ENCODE measurements at regions not wholly inside any gene's neighbourhood (a gene's known extent, or its start where the extent isn't known, plus 50 kb on each side); places are given as distances from the start of the nearest gene placed in this dataset.
"Not testable (repeated sequence)": the region's sequence is repeated elsewhere in the genome, so short reads cannot be mapped to it uniquely, and the experiment has no call there.

DNA sequence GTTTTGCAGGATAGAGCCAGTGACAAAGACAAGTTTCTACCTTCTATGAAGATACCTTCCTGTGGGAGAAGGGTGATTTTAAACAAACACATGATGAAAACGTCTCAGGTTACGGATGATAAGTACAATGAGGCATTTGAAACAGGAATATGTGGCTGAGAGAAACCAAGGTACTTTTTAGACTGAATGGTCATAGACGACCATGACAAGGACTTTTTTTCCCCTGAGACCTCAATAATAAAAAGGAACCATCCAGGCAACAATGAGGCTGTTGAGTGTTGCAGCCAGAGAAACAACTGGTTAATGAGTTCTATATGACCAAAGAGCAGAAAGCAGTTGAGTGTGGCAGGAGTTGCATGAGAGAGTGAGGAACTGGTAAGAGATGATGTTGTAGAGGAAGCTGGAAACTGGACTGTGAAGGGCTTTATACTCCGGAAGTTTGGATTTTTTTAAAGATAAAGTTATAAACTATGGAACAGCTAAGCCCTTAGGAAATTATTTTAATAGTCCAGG is 306.1 kb upstream of the CYRIA start:
- FAIRE-seq: no peak
- Histone ChIP-seq H3K27ac (ENCODE audit: control insufficient read depth, insufficient read depth, low read length) (no peak overlapping the region), H3K36me3 (ENCODE audit: control insufficient read depth in 2 of 2, extremely low read depth in 1 of 2, insufficient read depth in 2 of 2, low read length in 2 of 2) (no peaks in the 10 kb centered on the region), H3K27me3 (ENCODE audit: control insufficient read depth, extremely low read depth, insufficient read depth, low read length) (no peaks in the 10 kb centered on the region), H3K79me2 (ENCODE audit: control insufficient read depth, insufficient read depth, low read length) (no peaks in the 10 kb centered on the region), H4K20me1 (ENCODE audit: control insufficient read depth, extremely low read depth, insufficient read depth, low read length) (no peaks in the 10 kb centered on the region), H3K9me3 (ENCODE audit: control insufficient read depth, low read depth, low read length) (no peaks in the 10 kb centered on the region), H3K4me1 (ENCODE audit: control insufficient read depth, extremely low read depth, insufficient read depth, low read length) (no peaks in the 10 kb centered on the region), H3K9me1 (ENCODE audit: control insufficient read depth, extremely low read depth, insufficient read depth, low read length) (no peaks in the 10 kb centered on the region), H3K4me3 (ENCODE audit: control insufficient read depth in 2 of 3, extremely low read depth in 1 of 3, insufficient read depth in 2 of 3, low read depth in 1 of 3, low read length in 3 of 3) (no peak overlapping the region), H3K4me2 (ENCODE audit: control insufficient read depth, extremely low read depth, insufficient read depth, low read depth, low read length) (no peak overlapping the region), H2AFZ (ENCODE audit: control insufficient read depth, low read length) (no peak overlapping the region), H3K9ac (ENCODE audit: control insufficient read depth, extremely low read depth, insufficient read depth, low read length) (no peak overlapping the region)
- no peak for DNase-seq (ENCODE audit: low read depth, low spot score)
- dilution Hi-C loops (cut with MboI; ENCODE audit: extremely low pct_ligation_motif_present, low sequenced_read_pairs): no loop called here
- TF ChIP-seq, protein P1, sequence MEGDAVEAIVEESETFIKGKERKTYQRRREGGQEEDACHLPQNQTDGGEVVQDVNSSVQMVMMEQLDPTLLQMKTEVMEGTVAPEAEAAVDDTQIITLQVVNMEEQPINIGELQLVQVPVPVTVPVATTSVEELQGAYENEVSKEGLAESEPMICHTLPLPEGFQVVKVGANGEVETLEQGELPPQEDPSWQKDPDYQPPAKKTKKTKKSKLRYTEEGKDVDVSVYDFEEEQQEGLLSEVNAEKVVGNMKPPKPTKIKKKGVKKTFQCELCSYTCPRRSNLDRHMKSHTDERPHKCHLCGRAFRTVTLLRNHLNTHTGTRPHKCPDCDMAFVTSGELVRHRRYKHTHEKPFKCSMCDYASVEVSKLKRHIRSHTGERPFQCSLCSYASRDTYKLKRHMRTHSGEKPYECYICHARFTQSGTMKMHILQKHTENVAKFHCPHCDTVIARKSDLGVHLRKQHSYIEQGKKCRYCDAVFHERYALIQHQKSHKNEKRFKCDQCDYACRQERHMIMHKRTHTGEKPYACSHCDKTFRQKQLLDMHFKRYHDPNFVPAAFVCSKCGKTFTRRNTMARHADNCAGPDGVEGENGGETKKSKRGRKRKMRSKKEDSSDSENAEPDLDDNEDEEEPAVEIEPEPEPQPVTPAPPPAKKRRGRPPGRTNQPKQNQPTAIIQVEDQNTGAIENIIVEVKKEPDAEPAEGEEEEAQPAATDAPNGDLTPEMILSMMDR (optimal IDR thresholded peaks at IDR 0.05 in 1 of 3, IDR thresholded peaks at IDR 0.05 in 1 of 3, conservative IDR thresholded peaks at IDR 0.05 in 1 of 3; ENCODE audit: extremely low read depth in 1 of 3, insufficient read depth in 2 of 3, low read length in 3 of 3): no peak
- no peak for TF ChIP-seq EZH2 (IDR thresholded peaks at IDR 0.05; ENCODE audit: low read length)

DNA sequence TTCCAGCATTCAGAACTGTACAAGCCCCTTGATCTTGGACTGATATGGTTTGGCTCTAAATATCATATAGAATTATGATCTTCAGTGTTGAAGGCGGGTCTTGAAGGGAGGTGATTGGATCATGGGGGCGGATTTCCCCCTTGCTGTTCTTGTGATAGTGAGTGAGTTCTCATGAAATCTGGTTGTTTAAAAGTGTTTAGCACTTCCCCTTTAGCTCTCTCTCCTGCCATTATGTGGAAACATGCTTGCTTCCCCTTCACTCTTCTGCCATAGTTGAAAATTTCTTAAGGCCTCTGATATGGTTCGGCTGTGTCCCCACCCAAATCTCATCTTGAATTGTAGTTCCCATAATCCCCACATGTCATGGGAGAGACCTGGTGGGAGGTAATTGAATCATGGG is 305.3 kb upstream of the CYRIA start:
- H3K4me3 ChIP-seq (ENCODE audit: control insufficient read depth in 2 of 3, extremely low read depth in 1 of 3, insufficient read depth in 2 of 3, low read depth in 1 of 3, low read length in 3 of 3): not testable (repeated sequence)

DNA sequence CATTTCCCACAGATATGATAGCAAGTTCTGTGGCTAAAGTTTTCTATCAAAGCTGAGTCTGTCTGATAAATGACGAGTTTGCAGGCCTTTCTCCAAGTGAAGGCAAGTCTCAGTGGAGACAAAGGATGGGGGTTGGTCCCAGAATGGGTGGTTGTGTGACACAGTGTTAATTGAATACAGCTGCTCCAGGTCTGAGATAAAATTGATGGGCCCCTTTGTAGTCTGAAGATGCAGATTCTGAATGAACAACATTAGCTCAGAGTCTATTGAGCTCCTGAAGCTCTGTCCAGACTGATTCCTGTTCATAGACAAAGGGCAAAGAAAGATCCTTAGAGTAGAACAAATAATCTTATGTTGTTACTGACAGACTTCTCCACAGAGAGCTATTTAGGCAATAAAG is 296.9 kb upstream of the CYRIA start:
- no peak overlapping the region for H2AFZ ChIP-seq (ENCODE audit: control insufficient read depth, low read length)
- TF ChIP-seq, protein P1 (optimal IDR thresholded peaks at IDR 0.05 in 1 of 3, IDR thresholded peaks at IDR 0.05 in 1 of 3, conservative IDR thresholded peaks at IDR 0.05 in 1 of 3; ENCODE audit: extremely low read depth in 1 of 3, insufficient read depth in 2 of 3, low read length in 3 of 3): no peak
- no peak for TF ChIP-seq EZH2 (IDR thresholded peaks at IDR 0.05; ENCODE audit: low read length)
- H3K9ac ChIP-seq (ENCODE audit: control insufficient read depth, extremely low read depth, insufficient read depth, low read length): no peak overlapping the region
- H3K9me3 ChIP-seq (ENCODE audit: control insufficient read depth, low read depth, low read length): no peaks in the 10 kb centered on the region
- no peak overlapping the region for H3K27ac ChIP-seq (ENCODE audit: control insufficient read depth, insufficient read depth, low read length)
- no peaks in the 10 kb centered on the region for H3K36me3 ChIP-seq (ENCODE audit: control insufficient read depth in 2 of 2, extremely low read depth in 1 of 2, insufficient read depth in 2 of 2, low read length in 2 of 2)
- no peaks in the 10 kb centered on the region for H4K20me1 ChIP-seq (ENCODE audit: control insufficient read depth, extremely low read depth, insufficient read depth, low read length)
- H3K79me2 ChIP-seq (ENCODE audit: control insufficient read depth, insufficient read depth, low read length): no peaks in the 10 kb centered on the region
- no peaks in the 10 kb centered on the region for H3K27me3 ChIP-seq (ENCODE audit: control insufficient read depth, extremely low read depth, insufficient read depth, low read length)
- FAIRE-seq: no peak
- dilution Hi-C loops (cut with MboI; ENCODE audit: extremely low pct_ligation_motif_present, low sequenced_read_pairs): no loop called here
- no peak for DNase-seq (ENCODE audit: low read depth, low spot score)
- no peak overlapping the region for H3K4me3 ChIP-seq (ENCODE audit: control insufficient read depth in 2 of 3, extremely low read depth in 1 of 3, insufficient read depth in 2 of 3, low read depth in 1 of 3, low read length in 3 of 3)
- no peaks in the 10 kb centered on the region for H3K9me1 ChIP-seq (ENCODE audit: control insufficient read depth, extremely low read depth, insufficient read depth, low read length)
- no peaks in the 10 kb centered on the region for H3K4me1 ChIP-seq (ENCODE audit: control insufficient read depth, extremely low read depth, insufficient read depth, low read length)
- no peak overlapping the region for H3K4me2 ChIP-seq (ENCODE audit: control insufficient read depth, extremely low read depth, insufficient read depth, low read depth, low read length)

More for the DNA sequence above, 305.3 kb upstream of the CYRIA start:
- H3K9ac ChIP-seq (ENCODE audit: control insufficient read depth, extremely low read depth, insufficient read depth, low read length); H3K4me2 ChIP-seq (ENCODE audit: control insufficient read depth, extremely low read depth, insufficient read depth, low read depth, low read length); H4K20me1 ChIP-seq (ENCODE audit: control insufficient read depth, extremely low read depth, insufficient read depth, low read length); H3K4me1 ChIP-seq (ENCODE audit: control insufficient read depth, extremely low read depth, insufficient read depth, low read length); dilution Hi-C loops (cut with MboI; ENCODE audit: extremely low pct_ligation_motif_present, low sequenced_read_pairs); H3K27me3 ChIP-seq (ENCODE audit: control insufficient read depth, extremely low read depth, insufficient read depth, low read length); FAIRE-seq; H3K9me3 ChIP-seq (ENCODE audit: control insufficient read depth, low read depth, low read length); H3K36me3 ChIP-seq (ENCODE audit: control insufficient read depth in 2 of 2, extremely low read depth in 1 of 2, insufficient read depth in 2 of 2, low read length in 2 of 2); H3K9me1 ChIP-seq (ENCODE audit: control insufficient read depth, extremely low read depth, insufficient read depth, low read length); H2AFZ ChIP-seq (ENCODE audit: control insufficient read depth, low read length); DNase-seq (ENCODE audit: low read depth, low spot score); H3K27ac ChIP-seq (ENCODE audit: control insufficient read depth, insufficient read depth, low read length); H3K79me2 ChIP-seq (ENCODE audit: control insufficient read depth, insufficient read depth, low read length): not testable (repeated sequence)
